ENCODE measurements at regions not wholly inside any gene's neighbourhood (a gene's known extent, or its start where the extent isn't known, plus 50 kb on each side); places are given as distances from the start of the nearest gene placed in this dataset.

DNA sequence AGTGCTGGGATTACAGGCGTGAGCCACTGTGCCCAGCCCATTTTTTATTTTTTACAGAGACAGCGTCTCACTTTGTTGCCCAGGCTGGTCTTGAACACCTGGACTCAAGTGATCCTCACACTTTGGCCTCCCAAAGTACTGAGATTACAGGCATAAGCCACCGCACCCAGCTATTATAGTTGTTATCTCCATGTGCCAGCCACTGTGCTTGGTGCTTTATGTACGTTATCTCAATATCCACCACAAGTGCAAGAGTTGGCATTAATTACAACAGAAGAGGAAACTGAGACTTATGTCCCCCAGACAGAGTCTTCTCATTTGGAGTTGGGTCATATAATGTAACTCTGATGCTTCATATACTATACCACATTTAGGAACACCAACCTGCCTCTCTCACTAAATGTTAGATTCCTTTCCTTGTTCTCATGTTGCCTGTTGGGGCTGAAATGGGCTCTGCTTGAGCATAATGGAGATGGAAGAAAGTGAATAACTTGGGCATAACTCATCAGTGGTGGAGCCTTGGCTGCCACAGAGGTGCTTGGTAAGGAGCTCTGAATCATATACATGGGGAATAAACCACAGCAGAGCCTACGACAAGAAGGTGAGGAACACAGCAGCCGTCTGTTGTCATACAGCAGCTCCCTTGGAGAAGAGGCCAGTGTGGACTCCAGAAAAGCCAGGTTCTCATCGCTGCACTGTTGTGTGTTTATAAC lies 84.3 kb downstream of the SPRY1 start:
- Histone ChIP-seq H3K9me3 (replicated peaks; ENCODE audit: insufficient read depth, low read length) (no peaks in the 10 kb centered on the region), H3K27ac (ENCODE audit: low read length) (no peak overlapping the region), H3K4me3 (ENCODE audit: low read length) (no peak overlapping the region), H3K36me3 (replicated peaks; ENCODE audit: insufficient read depth, low read length) (no peaks in the 10 kb centered on the region), H3K79me2 (ENCODE audit: low read length) (no peaks in the 10 kb centered on the region), H3K9me2 (replicated peaks; ENCODE audit: insufficient read depth, low read length) (no peaks in the 10 kb centered on the region), H2AFZ (ENCODE audit: low read length) (no peak overlapping the region), H4K20me1 (ENCODE audit: insufficient read depth, low read length) (no peaks in the 10 kb centered on the region), H3K27me3 (replicated peaks; ENCODE audit: insufficient read depth, low read length) (no peaks in the 10 kb centered on the region), H3K4me1 (ENCODE audit: low read length) (no peaks in the 10 kb centered on the region), H3K9ac (ENCODE audit: low read length) (no peak overlapping the region), H3K4me2 (ENCODE audit: low read depth, low read length) (no peak overlapping the region), H3F3A (ENCODE audit: insufficient read depth, low read length) (no peaks in the 10 kb centered on the region)
- TF ChIP-seq EZH2 (optimal IDR thresholded peaks at IDR 0.05; ENCODE audit: low read depth, low read length) (no peak), EZH2phosphoT487 (IDR thresholded peaks at IDR 0.05; ENCODE audit: low read length) (no peak)
- TF ChIP-seq, protein P1, sequence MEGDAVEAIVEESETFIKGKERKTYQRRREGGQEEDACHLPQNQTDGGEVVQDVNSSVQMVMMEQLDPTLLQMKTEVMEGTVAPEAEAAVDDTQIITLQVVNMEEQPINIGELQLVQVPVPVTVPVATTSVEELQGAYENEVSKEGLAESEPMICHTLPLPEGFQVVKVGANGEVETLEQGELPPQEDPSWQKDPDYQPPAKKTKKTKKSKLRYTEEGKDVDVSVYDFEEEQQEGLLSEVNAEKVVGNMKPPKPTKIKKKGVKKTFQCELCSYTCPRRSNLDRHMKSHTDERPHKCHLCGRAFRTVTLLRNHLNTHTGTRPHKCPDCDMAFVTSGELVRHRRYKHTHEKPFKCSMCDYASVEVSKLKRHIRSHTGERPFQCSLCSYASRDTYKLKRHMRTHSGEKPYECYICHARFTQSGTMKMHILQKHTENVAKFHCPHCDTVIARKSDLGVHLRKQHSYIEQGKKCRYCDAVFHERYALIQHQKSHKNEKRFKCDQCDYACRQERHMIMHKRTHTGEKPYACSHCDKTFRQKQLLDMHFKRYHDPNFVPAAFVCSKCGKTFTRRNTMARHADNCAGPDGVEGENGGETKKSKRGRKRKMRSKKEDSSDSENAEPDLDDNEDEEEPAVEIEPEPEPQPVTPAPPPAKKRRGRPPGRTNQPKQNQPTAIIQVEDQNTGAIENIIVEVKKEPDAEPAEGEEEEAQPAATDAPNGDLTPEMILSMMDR (IDR thresholded peaks at IDR 0.05; ENCODE audit: low read length) = no peak
- no peak for DNase-seq

DNA sequence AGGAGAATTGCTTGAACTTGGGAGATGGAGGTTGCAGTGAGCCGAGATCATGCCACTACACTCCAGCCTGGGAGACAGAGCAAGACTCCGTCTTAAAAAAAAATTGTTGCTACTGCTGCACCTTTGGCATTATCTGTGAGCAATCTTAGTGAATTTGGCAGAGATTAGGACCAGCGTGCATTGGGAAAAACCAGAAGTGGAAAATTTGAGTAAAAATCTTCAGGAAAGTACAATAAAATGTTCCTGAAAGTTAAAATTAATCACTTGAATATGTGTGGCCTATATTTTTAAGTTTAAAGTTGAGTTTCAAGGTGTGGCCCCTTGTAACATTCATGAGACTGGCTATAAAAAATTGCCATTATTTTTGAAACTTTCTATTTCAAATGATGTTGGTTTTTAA lies 85.1 kb downstream of the SPRY1 start:
- no peaks in the 10 kb centered on the region for H3F3A ChIP-seq (ENCODE audit: insufficient read depth, low read length)
- H3K9ac ChIP-seq (ENCODE audit: low read length) = no peak overlapping the region
- no peaks in the 10 kb centered on the region for H3K27me3 ChIP-seq (replicated peaks; ENCODE audit: insufficient read depth, low read length)
- no peak overlapping the region for H3K4me3 ChIP-seq (ENCODE audit: low read length)
- H3K4me1 ChIP-seq (ENCODE audit: low read length) = no peaks in the 10 kb centered on the region
- H3K9me2 ChIP-seq (replicated peaks; ENCODE audit: insufficient read depth, low read length) = no peaks in the 10 kb centered on the region
- H2AFZ ChIP-seq (ENCODE audit: low read length) = no peak overlapping the region
- DNase-seq = no peak
- TF ChIP-seq, protein P1 (IDR thresholded peaks at IDR 0.05; ENCODE audit: low read length) = no peak
- TF ChIP-seq EZH2 (optimal IDR thresholded peaks at IDR 0.05; ENCODE audit: low read depth, low read length) (no peak), EZH2phosphoT487 (IDR thresholded peaks at IDR 0.05; ENCODE audit: low read length) (no peak)
- H4K20me1 ChIP-seq (ENCODE audit: insufficient read depth, low read length) = no peaks in the 10 kb centered on the region
- H3K9me3 ChIP-seq (replicated peaks; ENCODE audit: insufficient read depth, low read length) = no peaks in the 10 kb centered on the region
- no peak overlapping the region for H3K4me2 ChIP-seq (ENCODE audit: low read depth, low read length)
- no peaks in the 10 kb centered on the region for H3K79me2 ChIP-seq (ENCODE audit: low read length)
- H3K36me3 ChIP-seq (replicated peaks; ENCODE audit: insufficient read depth, low read length) = no peaks in the 10 kb centered on the region
- no peak overlapping the region for H3K27ac ChIP-seq (ENCODE audit: low read length)

DNA sequence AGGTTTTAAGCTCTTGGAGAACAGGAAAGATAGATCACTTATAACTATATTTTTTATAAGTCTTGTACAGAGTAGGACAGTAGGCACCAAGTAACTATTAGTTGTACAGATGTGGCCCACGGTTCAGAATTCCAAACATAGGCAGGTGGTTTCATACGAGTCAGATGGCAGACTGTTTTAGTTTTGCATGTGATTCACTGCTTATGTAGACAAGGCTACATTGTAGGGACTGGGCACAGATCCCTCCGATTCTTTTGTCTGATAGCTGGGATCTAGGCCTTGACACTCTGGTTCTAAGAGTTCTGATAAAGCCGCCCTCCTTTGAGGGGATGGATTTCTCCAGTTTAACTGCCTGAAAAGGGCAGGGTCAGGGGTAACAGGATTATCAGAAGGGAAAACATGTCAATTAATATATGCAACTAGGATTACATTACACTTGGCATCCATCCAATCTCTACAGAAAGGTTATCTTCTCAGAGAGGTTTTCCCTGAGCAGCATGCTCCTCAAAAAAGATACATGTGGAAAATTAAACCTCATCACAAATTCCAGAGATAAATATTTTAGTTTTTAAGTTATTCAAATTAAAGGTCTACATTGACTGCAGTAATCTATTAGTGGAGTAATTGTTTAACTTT lies 87.8 kb downstream of the SPRY1 start:
- TF ChIP-seq, protein P1 (IDR thresholded peaks at IDR 0.05; ENCODE audit: low read length) = no peak
- TF ChIP-seq EZH2phosphoT487 (IDR thresholded peaks at IDR 0.05; ENCODE audit: low read length) (no peak), EZH2 (optimal IDR thresholded peaks at IDR 0.05; ENCODE audit: low read depth, low read length) (no peak)
- H3K36me3 ChIP-seq (replicated peaks; ENCODE audit: insufficient read depth, low read length) = no peaks in the 10 kb centered on the region
- H2AFZ ChIP-seq (ENCODE audit: low read length) = no peak overlapping the region
- no peak overlapping the region for H3K27ac ChIP-seq (ENCODE audit: low read length)
- H3K79me2 ChIP-seq (ENCODE audit: low read length) = no peaks in the 10 kb centered on the region
- DNase-seq = no peak
- H3K27me3 ChIP-seq (replicated peaks; ENCODE audit: insufficient read depth, low read length) = no peaks in the 10 kb centered on the region
- H3K4me2 ChIP-seq (ENCODE audit: low read depth, low read length) = no peak overlapping the region
- no peak overlapping the region for H3K4me3 ChIP-seq (ENCODE audit: low read length)
- H3K4me1 ChIP-seq (ENCODE audit: low read length) = no peaks in the 10 kb centered on the region
- H3K9ac ChIP-seq (ENCODE audit: low read length) = no peak overlapping the region
- no peaks in the 10 kb centered on the region for H3K9me3 ChIP-seq (replicated peaks; ENCODE audit: insufficient read depth, low read length)
- no peaks in the 10 kb centered on the region for H4K20me1 ChIP-seq (ENCODE audit: insufficient read depth, low read length)
- no peaks in the 10 kb centered on the region for H3F3A ChIP-seq (ENCODE audit: insufficient read depth, low read length)
- no peaks in the 10 kb centered on the region for H3K9me2 ChIP-seq (replicated peaks; ENCODE audit: insufficient read depth, low read length)

Measured in MM.1S (cell line).